Colon (tissue), 2 donors: ENCODE measurements at regions not wholly inside any gene's neighbourhood (a gene's known extent, or its start where the extent isn't known, plus 50 kb on each side); places are given as distances from the start of the nearest gene placed in this dataset.

Source experiments
- FAIRE-seq: peaks from 2 replicates; lab custom pipeline; 2012; peaks lifted over from hg19 to GRCh38; lab: Jason Lieb, UNC
- donor health status: control.
- donor health status: control.

GRCh38 chr5:125564317-125564975, 818.0 kb upstream of the ZNF608 start:
- no peak for FAIRE-seq

GRCh38 chr5:125574491-125575044, 828.1 kb upstream of the ZNF608 start:
- FAIRE-seq: no peak

- FAIRE-seq: no peak
Measured at GRCh38 chr5:125575171-125575890, 828.9 kb upstream of the ZNF608 start.

GRCh38 chr5:125575891-125576505, 829.6 kb upstream of the ZNF608 start:
- FAIRE-seq: no peak

GRCh38 chr5:125576822-125577221, 830.4 kb upstream of the ZNF608 start:
- FAIRE-seq: no peak

GRCh38 chr5:125578551-125578950, 832.1 kb upstream of the ZNF608 start:
- no peak for FAIRE-seq

GRCh38 chr5:125579182-125579581, 832.7 kb upstream of the ZNF608 start:
- no peak for FAIRE-seq

- no peak for FAIRE-seq
Measured at GRCh38 chr5:125581311-125581710, 834.9 kb upstream of the ZNF608 start.

- FAIRE-seq: no peak
Measured at GRCh38 chr5:125582352-125582751, 835.9 kb upstream of the ZNF608 start.

- no peak for FAIRE-seq
Measured at GRCh38 chr5:125583321-125584139, 837.1 kb upstream of the ZNF608 start.

GRCh38 chr5:125584140-125584520, 837.7 kb upstream of the ZNF608 start:
- no peak for FAIRE-seq

- no peak for FAIRE-seq
Measured at GRCh38 chr5:125587631-125588030, 835.6 kb upstream of the GRAMD2B start.

GRCh38 chr5:125592856-125593255, 830.4 kb upstream of the GRAMD2B start:
- FAIRE-seq: no peak

GRCh38 chr5:125595095-125595494, 828.1 kb upstream of the GRAMD2B start:
- FAIRE-seq: no peak

GRCh38 chr5:125595845-125596244, 827.4 kb upstream of the GRAMD2B start:
- FAIRE-seq: no peak

- FAIRE-seq: no peak
Measured at GRCh38 chr5:125597338-125597737, 825.9 kb upstream of the GRAMD2B start.

GRCh38 chr5:125600559-125600958, 822.6 kb upstream of the GRAMD2B start:
- no peak for FAIRE-seq

- no peak for FAIRE-seq
Measured at GRCh38 chr5:125602184-125602583, 821.0 kb upstream of the GRAMD2B start.

GRCh38 chr5:125603321-125603720, 819.9 kb upstream of the GRAMD2B start:
- FAIRE-seq: peak; percentile 66

- no peak for FAIRE-seq
Measured at GRCh38 chr5:125604104-125604503, 819.1 kb upstream of the GRAMD2B start.

GRCh38 chr5:125607018-125607417, 816.2 kb upstream of the GRAMD2B start:
- no peak for FAIRE-seq

GRCh38 chr5:125609011-125609410, 814.2 kb upstream of the GRAMD2B start:
- no peak for FAIRE-seq
